Endothelial cell (in vitro differentiated cells): ENCODE measurements at regions not wholly inside any gene's neighbourhood (a gene's known extent, or its start where the extent isn't known, plus 50 kb on each side); places are given as distances from the start of the nearest gene placed in this dataset.

Experiments
- DNase-seq: peaks from one replicate; pipeline ENCODE4 v3.0.0; 2021; ENCODE audit warnings: low spot score
- H3K27ac Mint-ChIP-seq: one replicate; pipeline ENCODE4 v1.8.0; 2021; ENCODE audit warnings: mixed read lengths, inconsistent platforms; ENCODE audit not compliant: unreplicated experiment
- H3K27me3 Mint-ChIP-seq: one replicate; pipeline ENCODE4 v1.8.0; 2021; ENCODE audit warnings: mild to moderate bottlenecking, moderate library complexity, mixed read lengths, inconsistent platforms; ENCODE audit not compliant: unreplicated experiment
- H3K36me3 Mint-ChIP-seq: one replicate; pipeline ENCODE4 v1.8.0; 2021; ENCODE audit warnings: mild to moderate bottlenecking, low read depth, mixed read lengths, inconsistent platforms; ENCODE audit not compliant: unreplicated experiment
- H3K4me1 Mint-ChIP-seq: one replicate; pipeline ENCODE4 v1.8.0; 2021; ENCODE audit warnings: mild to moderate bottlenecking, mixed read lengths, inconsistent platforms; ENCODE audit not compliant: unreplicated experiment
- H3K4me3 Mint-ChIP-seq: one replicate; pipeline ENCODE4 v1.8.0; 2021; ENCODE audit warnings: mild to moderate bottlenecking, mixed read lengths, inconsistent platforms; ENCODE audit not compliant: unreplicated experiment
- H3K9me3 Mint-ChIP-seq: one replicate; pipeline ENCODE4 v1.8.0; 2021; ENCODE audit warnings: mixed read lengths, inconsistent platforms; ENCODE audit not compliant: unreplicated experiment
- CTCF ChIP-seq: fragments of 200-600 bp; sonication (generic); IDR thresholded peaks from one replicate; pipeline ENCODE4 v1.5.0; 2021; ENCODE audit warnings: antibody characterized with exemption; ENCODE audit not compliant: unreplicated experiment

GRCh38 chr18:40606996-40607395 lies 1348.0 kb upstream of the PIK3C3 start:
- H3K4me1 Mint-ChIP-seq = no peaks in the 10 kb centered on the region
- no peak for TF ChIP-seq CTCF
- H3K9me3 Mint-ChIP-seq = no peaks in the 10 kb centered on the region
- no peak for DNase-seq
- no peaks in the 10 kb centered on the region for H3K36me3 Mint-ChIP-seq
- no peak overlapping the region for H3K27ac Mint-ChIP-seq
- H3K27me3 Mint-ChIP-seq = no peaks in the 10 kb centered on the region
- no peak overlapping the region for H3K4me3 Mint-ChIP-seq

DNA sequence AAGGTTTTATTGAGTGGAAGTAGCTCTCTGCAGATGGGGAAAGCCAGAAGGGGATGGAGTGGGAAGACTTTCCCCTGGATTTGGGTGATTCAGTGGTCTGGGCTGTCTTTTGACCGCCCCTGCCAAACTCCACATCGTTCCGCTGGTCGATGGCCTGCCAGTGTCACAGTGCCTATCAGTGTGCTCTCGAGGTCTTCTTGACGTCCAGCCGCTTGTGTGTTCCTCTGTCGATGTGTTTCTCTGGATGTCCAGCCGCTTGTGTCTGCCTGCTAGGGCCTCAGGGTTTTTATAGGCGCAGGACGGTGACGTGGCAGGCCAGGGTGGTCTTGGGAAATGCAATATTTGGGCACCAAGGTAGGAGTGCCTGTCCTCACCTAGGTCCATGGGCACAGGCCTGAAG lies 1371.4 kb upstream of the PIK3C3 start:
- no peaks in the 10 kb centered on the region for H3K36me3 Mint-ChIP-seq
- TF ChIP-seq CTCF = no peak
- DNase-seq = no peak
- no peak overlapping the region for H3K27ac Mint-ChIP-seq
- H3K4me3 Mint-ChIP-seq = no peak overlapping the region
- H3K4me1 Mint-ChIP-seq = peaks cover 12% of the 10 kb centered on the region
- H3K9me3 Mint-ChIP-seq = no peaks in the 10 kb centered on the region
- no peaks in the 10 kb centered on the region for H3K27me3 Mint-ChIP-seq

DNA sequence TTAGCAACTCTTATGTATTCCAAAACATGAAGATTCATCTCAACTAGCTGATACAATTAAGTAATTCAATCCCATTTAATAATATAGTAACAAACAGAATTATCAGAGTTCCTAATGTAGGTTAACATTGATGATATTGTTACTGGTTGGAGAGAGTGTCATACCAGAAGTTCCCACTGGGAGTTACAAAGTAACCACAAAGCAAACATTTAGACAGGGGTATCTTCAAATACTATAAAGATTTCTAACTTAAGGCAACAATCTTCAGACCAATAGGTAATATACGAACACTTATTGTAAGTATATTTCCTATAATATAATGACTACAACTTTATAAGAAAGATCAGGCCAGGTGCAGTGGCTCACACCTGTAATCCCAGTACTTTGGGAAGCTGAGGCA lies 1372.9 kb upstream of the PIK3C3 start:
- Mint-ChIP-seq H3K4me3 (no peak overlapping the region), H3K36me3 (no peaks in the 10 kb centered on the region), H3K27me3 (no peaks in the 10 kb centered on the region), H3K9me3 (no peaks in the 10 kb centered on the region), H3K4me1 (peaks cover 12% of the 10 kb centered on the region), H3K27ac (no peak overlapping the region)
- no peak for TF ChIP-seq CTCF
- no peak for DNase-seq

GRCh38 chr18:40577981-40578365 lies 1377.1 kb upstream of the PIK3C3 start:
- Mint-ChIP-seq H3K27ac (no peak overlapping the region), H3K9me3 (no peaks in the 10 kb centered on the region), H3K27me3 (no peaks in the 10 kb centered on the region), H3K36me3 (no peaks in the 10 kb centered on the region), H3K4me1 (peaks cover 11% of the 10 kb centered on the region), H3K4me3 (no peak overlapping the region)
- TF ChIP-seq CTCF = no peak
- no peak for DNase-seq

DNA sequence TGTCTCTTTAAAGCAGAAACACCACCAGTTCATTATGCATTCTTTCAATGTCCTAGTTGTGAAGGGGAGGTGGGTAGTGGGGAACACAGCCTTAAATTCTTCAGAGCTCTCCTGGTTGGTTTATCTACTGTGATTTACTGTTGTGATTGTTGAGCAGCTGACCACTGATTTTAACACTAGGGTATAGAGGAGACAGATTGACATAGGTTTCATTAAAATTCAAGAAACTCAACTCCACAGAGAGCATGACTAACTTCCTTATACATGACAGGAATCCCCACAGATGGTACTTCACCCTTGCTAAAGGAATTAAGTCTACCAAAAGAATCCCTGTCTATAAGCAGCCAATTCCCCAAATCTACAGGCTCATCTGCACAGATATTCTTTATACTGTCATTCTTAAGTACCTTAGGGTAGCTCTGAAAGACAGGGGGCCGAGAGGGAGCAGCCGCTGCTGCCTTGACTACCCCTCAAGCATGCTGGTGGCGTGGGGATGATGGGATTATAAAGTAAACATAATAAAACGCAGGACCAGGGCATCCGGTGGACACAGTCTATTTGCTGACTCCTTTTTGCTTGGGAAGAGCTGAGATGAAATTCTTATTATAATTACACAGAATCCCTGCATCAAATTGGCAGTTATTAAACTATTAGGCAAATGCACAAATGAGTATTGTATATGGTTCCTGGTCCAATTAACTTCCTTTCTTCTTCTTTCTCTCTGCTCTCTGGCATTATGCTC lies 1377.6 kb upstream of the PIK3C3 start:
- H3K4me1 Mint-ChIP-seq = peaks cover 6% of the 10 kb centered on the region
- DNase-seq = no peak
- H3K27me3 Mint-ChIP-seq = no peaks in the 10 kb centered on the region
- H3K36me3 Mint-ChIP-seq = no peaks in the 10 kb centered on the region
- H3K27ac Mint-ChIP-seq = no peak overlapping the region
- no peaks in the 10 kb centered on the region for H3K9me3 Mint-ChIP-seq
- no peak overlapping the region for H3K4me3 Mint-ChIP-seq
- TF ChIP-seq CTCF = no peak
